ENCODE measurements at regions not wholly inside any gene's neighbourhood (a gene's known extent, or its start where the extent isn't known, plus 50 kb on each side); places are given as distances from the start of the nearest gene placed in this dataset.
"Not testable (repeated sequence)": the region's sequence is repeated elsewhere in the genome, so short reads cannot be mapped to it uniquely, and the experiment has no call there.

GRCh38 chr9:16057541-16057940 is 504.7 kb downstream of the CCDC171 start:
- no peak for DNase-seq

DNA sequence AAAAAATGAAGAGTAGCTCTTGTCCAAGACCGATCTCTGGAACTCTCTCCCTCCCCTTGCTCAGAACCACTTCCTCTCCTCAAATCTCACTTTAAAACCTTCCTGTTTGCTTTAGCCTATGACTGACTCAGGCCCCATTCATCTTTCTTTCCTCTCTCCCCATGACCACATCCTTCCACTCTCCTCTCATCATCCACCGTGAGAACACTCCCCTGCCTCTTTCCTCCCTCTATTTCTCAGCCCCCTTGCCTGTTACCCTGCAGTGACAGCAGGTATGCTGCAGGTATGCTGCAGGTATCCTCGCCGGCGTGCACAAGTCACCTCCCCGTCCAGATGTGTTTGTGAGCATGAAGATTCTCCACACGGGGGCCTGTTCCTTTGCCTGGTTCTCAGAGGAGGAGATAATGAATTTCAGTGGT is 505.3 kb downstream of the CCDC171 start:
- DNase-seq, result no peak

- DNase-seq, result no peak
Measured at GRCh38 chr9:16060436-16061129, 507.7 kb downstream of the CCDC171 start.

DNA sequence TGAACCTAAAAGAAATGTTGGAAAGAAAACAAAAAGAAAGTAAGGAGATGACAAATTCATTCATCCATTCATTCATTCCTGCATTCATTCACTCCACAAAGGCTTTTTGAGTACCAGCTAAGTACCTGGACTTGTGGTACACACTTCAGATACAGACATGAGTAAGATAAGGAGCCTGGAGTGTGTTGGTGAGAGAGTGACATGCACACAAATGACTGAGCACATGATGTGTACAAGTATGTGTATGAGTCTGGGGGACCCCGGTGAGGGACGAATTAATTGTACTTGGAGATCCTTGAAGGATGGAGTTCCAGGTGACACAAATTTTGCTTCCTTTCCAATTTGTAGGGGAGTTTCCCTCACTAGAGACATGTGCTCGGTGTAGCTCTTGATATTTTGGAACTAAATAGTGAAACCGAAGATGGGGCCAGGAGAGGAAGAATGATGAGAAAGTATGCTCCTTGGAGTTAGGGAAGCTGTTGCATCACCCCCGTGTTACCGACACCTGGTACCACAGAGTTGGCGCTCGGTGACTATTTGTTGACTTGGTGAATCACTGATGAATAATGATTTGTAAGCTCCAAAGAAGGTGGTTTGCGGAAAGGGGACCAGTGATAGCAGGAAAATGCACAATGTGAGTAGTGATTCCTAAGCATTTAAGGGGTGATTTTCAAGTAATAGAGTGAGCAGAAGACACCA is 509.8 kb downstream of the CCDC171 start:
- DNase-seq, result no peak

DNA sequence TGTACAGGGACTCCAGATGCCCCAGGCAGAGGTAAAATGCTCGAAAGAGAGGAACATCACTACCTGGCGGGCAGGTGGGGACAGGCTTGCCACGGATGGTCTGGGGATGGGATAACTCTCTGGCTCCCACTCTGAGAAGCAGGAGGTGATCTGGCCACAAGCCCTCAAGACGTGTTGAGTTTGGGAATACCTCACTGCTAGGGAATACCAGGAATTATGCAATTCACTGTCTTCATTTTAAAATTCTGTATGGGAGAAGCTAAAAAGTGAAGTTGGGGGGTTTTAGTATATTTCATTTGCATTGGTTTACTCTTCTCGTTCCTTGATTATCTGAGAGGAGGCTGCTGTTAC is 510.4 kb downstream of the CCDC171 start:
- DNase-seq, result no peak

DNA sequence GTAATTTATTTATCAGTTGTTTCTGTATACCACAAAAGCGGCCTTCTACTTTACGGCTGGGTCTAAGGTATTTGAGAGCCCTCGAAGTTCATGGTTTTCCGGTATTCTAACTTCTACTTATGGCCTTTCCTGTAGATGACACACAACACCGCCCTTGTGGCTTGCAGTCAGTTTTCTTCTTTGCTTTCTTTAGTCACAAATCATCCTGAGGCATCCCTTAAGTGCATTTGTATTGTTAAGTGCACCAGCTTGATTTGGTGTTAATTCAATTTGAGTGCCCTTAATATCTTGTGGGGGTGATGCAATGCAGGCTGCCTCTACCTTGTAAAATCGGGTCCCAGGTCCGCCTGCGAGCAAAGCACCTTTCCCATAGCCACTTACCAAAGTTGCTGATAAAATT is 511.9 kb downstream of the CCDC171 start:
- no peak for DNase-seq

DNA sequence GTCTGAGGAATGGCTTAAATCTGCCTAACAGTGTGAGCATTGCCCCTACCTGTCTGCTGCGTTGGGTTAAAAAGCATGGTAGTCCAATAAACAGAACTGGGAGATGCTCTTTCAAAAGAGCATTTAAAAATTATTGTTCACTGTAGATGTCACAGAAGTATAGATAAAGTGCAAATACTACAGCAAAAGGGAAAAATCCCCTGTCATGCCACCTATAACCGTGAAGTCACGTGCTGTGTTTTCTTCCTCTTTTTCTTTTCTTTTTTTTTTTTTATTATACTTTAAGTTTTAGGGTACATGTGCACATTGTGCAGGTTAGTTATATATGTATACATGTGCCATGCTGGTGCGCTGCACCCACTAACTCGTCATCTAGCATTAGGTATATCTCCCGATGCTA is 513.4 kb downstream of the CCDC171 start:
- DNase-seq, result not testable (repeated sequence)

- no peak for DNase-seq
Measured at GRCh38 chr9:16068476-16068875, 515.6 kb downstream of the CCDC171 start.

- no peak for DNase-seq
Measured at GRCh38 chr9:16069249-16069648, 516.4 kb downstream of the CCDC171 start.

DNA sequence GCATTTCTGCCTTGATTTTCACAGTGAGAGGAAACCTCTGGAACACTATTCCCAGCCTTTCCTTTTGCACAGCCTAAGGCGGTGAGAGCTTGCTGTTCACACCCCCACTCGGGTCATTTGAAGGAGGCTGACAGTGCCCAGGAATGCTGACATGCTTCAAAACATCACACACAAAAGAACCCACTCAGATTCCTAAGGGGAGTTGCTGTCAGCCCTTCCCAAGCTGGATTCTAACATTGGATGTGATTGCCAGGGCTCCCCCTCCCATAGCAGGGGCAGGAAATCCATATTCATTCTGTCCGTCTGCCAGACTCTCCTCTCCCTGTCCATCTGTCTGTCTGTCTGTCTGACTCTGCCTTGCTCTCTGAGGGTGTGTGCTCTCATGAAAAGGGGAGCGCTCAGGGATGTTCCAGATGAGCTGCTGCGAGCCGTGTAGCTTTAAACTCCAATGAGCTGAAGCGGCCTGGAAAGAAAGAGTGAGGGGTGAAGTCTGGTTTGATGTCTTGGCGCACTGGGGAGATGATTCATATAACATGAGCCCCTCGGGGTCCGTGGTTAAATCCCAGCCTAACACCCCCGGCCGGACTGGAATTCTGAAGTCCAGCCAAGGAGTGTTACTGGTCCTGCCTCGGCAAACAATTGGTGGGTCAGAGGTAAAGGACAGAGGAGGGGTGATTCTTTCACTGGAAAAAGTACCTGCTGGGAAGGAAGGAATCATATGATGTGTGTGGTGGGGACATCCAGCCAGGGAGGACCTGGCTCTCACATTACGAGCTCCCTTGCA is 517.0 kb downstream of the CCDC171 start:
- DNase-seq, result no peak

DNA sequence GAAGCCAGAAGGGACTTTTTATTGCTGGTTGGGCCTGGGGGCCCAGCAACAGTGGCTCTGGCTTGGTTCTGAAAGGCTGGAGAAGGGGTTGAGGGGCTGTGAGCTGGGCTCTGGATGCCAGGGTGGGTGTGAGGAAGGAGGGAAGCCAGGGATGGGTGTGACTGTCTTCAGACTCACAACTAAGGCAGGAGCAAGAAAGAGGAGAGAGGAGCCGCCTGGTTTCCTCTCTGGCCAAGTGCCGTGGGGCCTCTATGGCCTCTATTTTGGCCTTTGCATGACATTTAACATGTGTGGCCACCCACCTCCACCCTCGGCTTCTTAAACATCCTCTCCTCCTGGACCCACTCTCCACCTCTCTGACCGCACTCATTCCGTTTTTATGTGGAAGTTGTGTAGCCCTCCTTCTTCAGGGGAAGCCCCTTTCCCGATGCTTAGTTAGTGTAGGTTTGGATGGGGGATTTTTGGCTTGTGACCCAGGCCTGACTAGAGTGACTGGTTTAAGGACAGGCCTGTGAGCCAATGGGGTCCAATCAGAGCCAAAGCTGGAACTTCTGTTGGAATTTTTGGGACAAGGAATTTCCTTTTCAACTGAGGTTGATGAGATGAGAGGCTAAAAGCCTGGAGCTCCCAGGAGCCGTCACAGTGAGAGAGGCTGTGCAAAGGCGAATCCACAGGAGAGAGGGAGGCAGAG is 517.8 kb downstream of the CCDC171 start:
- no peak for DNase-seq

DNA sequence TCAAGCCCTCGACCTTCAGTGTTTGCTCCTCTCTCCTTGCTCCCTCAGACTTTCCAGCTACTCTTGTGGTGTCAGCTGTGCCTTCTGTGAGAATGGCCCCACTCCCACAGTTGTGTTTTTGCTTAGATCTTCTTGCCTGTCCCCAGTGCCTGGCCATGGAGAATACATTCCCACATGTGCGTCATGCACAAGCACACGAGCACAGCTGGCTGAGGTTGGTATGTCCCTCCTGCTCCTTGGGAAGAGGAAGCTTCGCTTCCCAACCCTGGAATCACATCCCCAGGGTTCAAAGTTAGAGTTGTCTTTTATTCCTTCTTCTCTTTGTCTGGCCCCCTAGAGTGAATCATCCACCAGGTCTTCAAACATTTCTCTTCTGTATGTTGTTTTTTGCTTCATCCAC is 518.6 kb downstream of the CCDC171 start:
- no peak for DNase-seq

DNA sequence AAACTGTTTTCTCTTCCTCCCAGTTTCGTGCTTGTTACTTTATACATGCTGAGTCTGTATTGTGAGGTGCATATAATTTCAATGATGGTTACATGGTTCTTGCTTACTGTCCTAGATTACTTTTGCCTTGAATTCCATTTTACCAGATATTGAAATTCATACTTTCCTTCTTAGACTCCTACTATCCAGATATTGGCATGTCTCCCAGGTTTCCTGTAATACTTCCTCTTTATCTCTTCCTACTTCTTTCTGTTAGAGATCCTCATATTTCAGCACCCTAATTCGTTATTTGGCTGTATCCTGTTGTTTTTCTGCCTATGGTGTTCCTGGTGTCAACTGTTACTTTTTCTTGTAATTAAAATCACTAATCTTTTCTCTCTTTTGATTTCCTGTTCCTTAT is 522.1 kb downstream of the CCDC171 start:
- DNase-seq, result no peak

- no peak for DNase-seq
Measured at GRCh38 chr9:16075696-16076095, 522.9 kb downstream of the CCDC171 start.

DNA sequence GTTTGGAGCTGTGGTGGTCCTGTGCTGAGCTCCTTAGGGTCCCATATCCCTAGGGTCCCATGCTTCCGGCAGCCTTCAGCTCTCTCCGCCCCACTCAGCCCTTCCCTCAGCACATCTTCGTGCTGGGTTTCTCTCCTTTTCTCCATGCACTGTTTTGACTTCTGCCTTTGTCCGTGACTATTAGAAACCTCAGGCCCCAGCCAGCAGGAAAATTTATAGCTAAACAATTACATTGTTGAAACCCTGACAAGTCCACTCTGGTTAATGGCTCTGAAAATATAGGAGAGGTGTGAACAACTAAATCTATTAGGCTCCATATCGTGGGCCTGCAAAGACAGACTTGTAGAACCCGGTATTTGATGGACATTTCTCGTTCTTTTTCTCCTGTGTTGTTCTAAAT is 523.7 kb downstream of the CCDC171 start:
- no peak for DNase-seq

GRCh38 chr9:16082796-16083195 is 530.0 kb downstream of the CCDC171 start:
- DNase-seq, result no peak

DNA sequence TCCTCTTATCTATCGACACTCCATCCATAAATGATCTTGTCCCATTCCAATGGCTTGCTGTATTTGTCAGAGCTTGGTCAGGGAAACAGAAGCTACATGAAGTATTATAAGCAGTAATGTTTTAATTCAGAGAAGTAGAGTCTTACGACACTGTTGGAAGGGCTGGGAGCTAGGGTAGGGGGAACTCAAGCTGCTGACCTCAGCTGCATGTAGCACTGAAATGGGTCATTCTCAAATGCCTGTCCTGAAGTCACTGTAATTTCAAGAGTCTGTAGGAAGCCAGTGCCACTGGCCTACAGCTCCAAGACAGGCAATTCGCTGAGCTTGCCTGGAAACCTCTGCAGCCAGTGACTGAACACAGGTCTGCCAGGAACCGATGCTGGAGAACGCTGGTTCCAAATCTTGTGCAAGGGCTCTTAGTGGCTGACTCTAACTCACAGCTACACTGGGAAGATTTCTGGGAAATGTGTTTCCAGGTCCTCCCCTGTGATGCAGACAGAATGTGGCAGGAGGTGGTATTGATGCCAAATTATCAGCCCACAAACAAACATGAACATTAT is 532.4 kb downstream of the CCDC171 start:
- DNase-seq, result no peak

GRCh38 chr9:16090907-16091629 is 538.2 kb downstream of the CCDC171 start:
- DNase-seq, result no peak

- DNase-seq, result no peak
Measured at GRCh38 chr9:16092142-16093091, 539.6 kb downstream of the CCDC171 start.

DNA sequence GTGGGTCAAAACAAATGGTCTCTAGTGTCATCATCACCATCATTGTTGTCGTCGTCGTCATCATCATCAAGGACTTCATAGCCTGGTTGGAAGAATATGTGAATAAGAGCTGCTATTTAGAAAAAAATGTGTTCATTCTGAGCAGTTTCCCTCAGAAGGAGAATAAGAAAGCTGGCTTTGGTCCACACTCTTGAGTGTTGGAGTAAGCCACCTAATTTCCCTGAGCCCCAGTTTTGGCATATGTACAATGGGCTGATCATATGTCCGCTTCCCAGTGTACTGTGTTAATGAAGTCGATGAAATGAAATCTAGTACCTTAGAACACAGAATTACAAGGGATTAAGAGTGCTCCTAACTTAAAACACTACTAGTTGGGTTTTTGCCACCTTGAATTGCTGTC is 545.5 kb downstream of the CCDC171 start:
- no peak for DNase-seq
